GM23338 (cell line): ENCODE measurements at regions not wholly inside any gene's neighbourhood (a gene's known extent, or its start where the extent isn't known, plus 50 kb on each side); places are given as distances from the start of the nearest gene placed in this dataset.

ENCODE experiments used
- ATAC-seq: fragments of 200-7000 bp; cut with Tn5 transposase; 3 replicates; pipeline ENCODE4 v1.9.1; 2020
- DNase-seq: peaks from one replicate; pipeline ENCODE4 v3.0.0-alpha.2; 2015; ENCODE audit warnings: low spot score
- H2AFZ ChIP-seq: fragments of 200-600 bp; sonication (generic); 2 replicates; pipeline ENCODE4 v1.8.0; 2016; ENCODE audit warnings: antibody characterized with exemption, mild to moderate bottlenecking, moderate library complexity
- H3F3A ChIP-seq: fragments of 200-600 bp; sonication (generic); replicated peaks from 2 replicates; pipeline ENCODE4 v1.8.0; 2017; ENCODE audit warnings: antibody characterized with exemption, mixed run types, low read depth
- H3K27ac ChIP-seq: fragments of 200-600 bp; sonication (generic); 2 replicates; pipeline ENCODE4 v1.6.1; 2016; ENCODE audit warnings: low read depth
- H3K27me3 ChIP-seq: fragments of 200-600 bp; sonication (generic); 2 replicates; pipeline ENCODE4 v1.8.0; 2016; ENCODE audit warnings: mild to moderate bottlenecking, mixed run types, moderate library complexity; ENCODE audit not compliant: insufficient read depth
- H3K36me3 ChIP-seq: fragments of 200-600 bp; sonication (generic); 2 replicates; pipeline ENCODE4 v1.8.0; 2016; ENCODE audit warnings: mild to moderate bottlenecking; ENCODE audit not compliant: insufficient read depth
- H3K4me1 ChIP-seq: fragments of 200-600 bp; sonication (generic); 2 replicates; pipeline ENCODE4 v1.8.0; 2016; ENCODE audit warnings: mild to moderate bottlenecking, moderate library complexity; ENCODE audit not compliant: insufficient read depth
- H3K4me2 ChIP-seq: fragments of 200-600 bp; sonication (generic); 2 replicates; pipeline ENCODE4 v1.7.1; 2017; ENCODE audit warnings: mixed run types
- H3K4me3 ChIP-seq: fragments of 200-600 bp; sonication (generic); 2 replicates; pipeline ENCODE4 v1.6.1; 2016; ENCODE audit warnings: mixed run types
- H3K79me2 ChIP-seq: fragments of 200-600 bp; sonication (generic); replicated peaks from 2 replicates; pipeline ENCODE4 v1.8.0; 2017; ENCODE audit warnings: mild to moderate bottlenecking; ENCODE audit not compliant: insufficient read depth
- H3K9me2 ChIP-seq: fragments of 200-600 bp; sonication (generic); 2 replicates; pipeline ENCODE4 v1.8.0; 2017; ENCODE audit not compliant: insufficient read depth
- H4K20me1 ChIP-seq: fragments of 200-600 bp; sonication (generic); replicated peaks from 2 replicates; pipeline ENCODE4 v1.8.0; 2017; ENCODE audit warnings: mild to moderate bottlenecking; ENCODE audit not compliant: insufficient read depth
- H3K27ac Mint-ChIP-seq: 2 replicates; pipeline ENCODE4 v1.8.0; 2020; ENCODE audit warnings: inconsistent platforms, mild to moderate bottlenecking, moderate library complexity, mixed read lengths
- H3K27me3 Mint-ChIP-seq: 3 replicates; pipeline ENCODE4 v1.8.0; 2022; ENCODE audit warnings: low read depth, mild to moderate bottlenecking, moderate library complexity, mixed read lengths, inconsistent platforms; ENCODE audit not compliant: insufficient read depth, poor library complexity
- H3K36me3 Mint-ChIP-seq: 3 replicates; pipeline ENCODE4 v1.8.0; 2021; ENCODE audit warnings: low read depth, mild to moderate bottlenecking, inconsistent platforms, moderate library complexity, mixed read lengths
- H3K4me1 Mint-ChIP-seq: 3 replicates; pipeline ENCODE4 v1.8.0; 2020; ENCODE audit warnings: mild to moderate bottlenecking, inconsistent platforms, mixed read lengths
- H3K4me3 Mint-ChIP-seq: 3 replicates; pipeline ENCODE4 v1.8.0; 2021; ENCODE audit warnings: moderate library complexity, mild to moderate bottlenecking, inconsistent platforms, mixed read lengths
- H3K9me3 Mint-ChIP-seq: 3 replicates; pipeline ENCODE4 v1.8.0; 2020; ENCODE audit warnings: moderate library complexity, mild to moderate bottlenecking, inconsistent platforms, mixed read lengths
- CREB1 ChIP-seq: fragments of 250-450 bp; sonication (Bioruptor Pico); IDR thresholded peaks from 2 replicates; pipeline ENCODE4 v1.5.0; 2020; ENCODE audit warnings: low read depth, mild to moderate bottlenecking, moderate library complexity
- CTCF ChIP-seq, 2 experiments: fragments of 200-600 bp in 1 of 2; sonication (generic) in 1 of 2; conservative IDR thresholded peaks; 2 replicates each; pipeline versions ENCODE4 v1.5.1 to v1.6.1; 2016 to 2017; ENCODE audit warnings: antibody characterized with exemption in 2 of 2, low read depth in 2 of 2, mild to moderate bottlenecking in 2 of 2, moderate library complexity in 1 of 2
- ETS1 ChIP-seq: IDR thresholded peaks from 2 replicates; pipeline ENCODE4 v1.6.1; 2016; ENCODE audit warnings: antibody characterized with exemption
- EZH2 ChIP-seq: fragments of 200-600 bp; sonication (generic); IDR thresholded peaks from one replicate; pipeline ENCODE4 v1.8.0; 2017; ENCODE audit warnings: antibody characterized with exemption, mild to moderate bottlenecking, low read depth; ENCODE audit not compliant: unreplicated experiment
- EZH2phosphoT487 ChIP-seq: fragments of 200-600 bp; sonication (generic); IDR thresholded peaks from one replicate; pipeline ENCODE4 v1.8.1; 2018; ENCODE audit warnings: antibody characterized with exemption; ENCODE audit not compliant: unreplicated experiment
- JUNB ChIP-seq: IDR thresholded peaks from one replicate; pipeline ENCODE4 v1.6.1; 2016; ENCODE audit warnings: antibody characterized with exemption; ENCODE audit not compliant: unreplicated experiment
- NANOG ChIP-seq: IDR thresholded peaks from 2 replicates; pipeline ENCODE4 v1.6.1; 2016; ENCODE audit warnings: antibody characterized with exemption, borderline replicate concordance
- POLR2AphosphoS5 ChIP-seq: IDR thresholded peaks from 2 replicates; pipeline ENCODE4 v1.6.1; 2016; ENCODE audit warnings: antibody characterized with exemption, low read depth
- REST ChIP-seq: IDR thresholded peaks from one replicate; pipeline ENCODE4 v1.6.1; 2018; ENCODE audit warnings: antibody characterized with exemption; ENCODE audit not compliant: unreplicated experiment
- STAT1 ChIP-seq: IDR thresholded peaks from one replicate; pipeline ENCODE4 v1.6.1; 2016; ENCODE audit warnings: antibody characterized with exemption; ENCODE audit not compliant: unreplicated experiment
- ZNF114 ChIP-seq: fragments of 250-450 bp; sonication (Bioruptor Pico); IDR thresholded peaks from 2 replicates; pipeline ENCODE4 v1.5.0; 2020; ENCODE audit warnings: mild to moderate bottlenecking, moderate library complexity
- ZNF331 ChIP-seq: fragments of 250-450 bp; sonication (Bioruptor Pico); IDR thresholded peaks from 2 replicates; pipeline ENCODE4 v1.5.0; 2020; ENCODE audit warnings: low read depth, mild to moderate bottlenecking, moderate library complexity
- TF ChIP-seq, protein P1 (sequence below): fragments of 250-450 bp; sonication (Bioruptor Pico); IDR thresholded peaks from 2 replicates; pipeline ENCODE4 v1.5.0; 2020; ENCODE audit warnings: mild to moderate bottlenecking, moderate library complexity

- H3K9me3 Mint-ChIP-seq, result no peaks in the 10 kb centered on the region
- TF ChIP-seq CREB1 (CRISPR knock-in tag), result no peak
- TF ChIP-seq POLR2AphosphoS5, result no peak
- TF ChIP-seq EZH2phosphoT487, result no peak
- no peak for TF ChIP-seq NANOG
- TF ChIP-seq ETS1, result no peak
- TF ChIP-seq STAT1, result no peak
- no peak for TF ChIP-seq ZNF114 (CRISPR knock-in tag)
- TF ChIP-seq EZH2, result no peak
- TF ChIP-seq, protein P1, sequence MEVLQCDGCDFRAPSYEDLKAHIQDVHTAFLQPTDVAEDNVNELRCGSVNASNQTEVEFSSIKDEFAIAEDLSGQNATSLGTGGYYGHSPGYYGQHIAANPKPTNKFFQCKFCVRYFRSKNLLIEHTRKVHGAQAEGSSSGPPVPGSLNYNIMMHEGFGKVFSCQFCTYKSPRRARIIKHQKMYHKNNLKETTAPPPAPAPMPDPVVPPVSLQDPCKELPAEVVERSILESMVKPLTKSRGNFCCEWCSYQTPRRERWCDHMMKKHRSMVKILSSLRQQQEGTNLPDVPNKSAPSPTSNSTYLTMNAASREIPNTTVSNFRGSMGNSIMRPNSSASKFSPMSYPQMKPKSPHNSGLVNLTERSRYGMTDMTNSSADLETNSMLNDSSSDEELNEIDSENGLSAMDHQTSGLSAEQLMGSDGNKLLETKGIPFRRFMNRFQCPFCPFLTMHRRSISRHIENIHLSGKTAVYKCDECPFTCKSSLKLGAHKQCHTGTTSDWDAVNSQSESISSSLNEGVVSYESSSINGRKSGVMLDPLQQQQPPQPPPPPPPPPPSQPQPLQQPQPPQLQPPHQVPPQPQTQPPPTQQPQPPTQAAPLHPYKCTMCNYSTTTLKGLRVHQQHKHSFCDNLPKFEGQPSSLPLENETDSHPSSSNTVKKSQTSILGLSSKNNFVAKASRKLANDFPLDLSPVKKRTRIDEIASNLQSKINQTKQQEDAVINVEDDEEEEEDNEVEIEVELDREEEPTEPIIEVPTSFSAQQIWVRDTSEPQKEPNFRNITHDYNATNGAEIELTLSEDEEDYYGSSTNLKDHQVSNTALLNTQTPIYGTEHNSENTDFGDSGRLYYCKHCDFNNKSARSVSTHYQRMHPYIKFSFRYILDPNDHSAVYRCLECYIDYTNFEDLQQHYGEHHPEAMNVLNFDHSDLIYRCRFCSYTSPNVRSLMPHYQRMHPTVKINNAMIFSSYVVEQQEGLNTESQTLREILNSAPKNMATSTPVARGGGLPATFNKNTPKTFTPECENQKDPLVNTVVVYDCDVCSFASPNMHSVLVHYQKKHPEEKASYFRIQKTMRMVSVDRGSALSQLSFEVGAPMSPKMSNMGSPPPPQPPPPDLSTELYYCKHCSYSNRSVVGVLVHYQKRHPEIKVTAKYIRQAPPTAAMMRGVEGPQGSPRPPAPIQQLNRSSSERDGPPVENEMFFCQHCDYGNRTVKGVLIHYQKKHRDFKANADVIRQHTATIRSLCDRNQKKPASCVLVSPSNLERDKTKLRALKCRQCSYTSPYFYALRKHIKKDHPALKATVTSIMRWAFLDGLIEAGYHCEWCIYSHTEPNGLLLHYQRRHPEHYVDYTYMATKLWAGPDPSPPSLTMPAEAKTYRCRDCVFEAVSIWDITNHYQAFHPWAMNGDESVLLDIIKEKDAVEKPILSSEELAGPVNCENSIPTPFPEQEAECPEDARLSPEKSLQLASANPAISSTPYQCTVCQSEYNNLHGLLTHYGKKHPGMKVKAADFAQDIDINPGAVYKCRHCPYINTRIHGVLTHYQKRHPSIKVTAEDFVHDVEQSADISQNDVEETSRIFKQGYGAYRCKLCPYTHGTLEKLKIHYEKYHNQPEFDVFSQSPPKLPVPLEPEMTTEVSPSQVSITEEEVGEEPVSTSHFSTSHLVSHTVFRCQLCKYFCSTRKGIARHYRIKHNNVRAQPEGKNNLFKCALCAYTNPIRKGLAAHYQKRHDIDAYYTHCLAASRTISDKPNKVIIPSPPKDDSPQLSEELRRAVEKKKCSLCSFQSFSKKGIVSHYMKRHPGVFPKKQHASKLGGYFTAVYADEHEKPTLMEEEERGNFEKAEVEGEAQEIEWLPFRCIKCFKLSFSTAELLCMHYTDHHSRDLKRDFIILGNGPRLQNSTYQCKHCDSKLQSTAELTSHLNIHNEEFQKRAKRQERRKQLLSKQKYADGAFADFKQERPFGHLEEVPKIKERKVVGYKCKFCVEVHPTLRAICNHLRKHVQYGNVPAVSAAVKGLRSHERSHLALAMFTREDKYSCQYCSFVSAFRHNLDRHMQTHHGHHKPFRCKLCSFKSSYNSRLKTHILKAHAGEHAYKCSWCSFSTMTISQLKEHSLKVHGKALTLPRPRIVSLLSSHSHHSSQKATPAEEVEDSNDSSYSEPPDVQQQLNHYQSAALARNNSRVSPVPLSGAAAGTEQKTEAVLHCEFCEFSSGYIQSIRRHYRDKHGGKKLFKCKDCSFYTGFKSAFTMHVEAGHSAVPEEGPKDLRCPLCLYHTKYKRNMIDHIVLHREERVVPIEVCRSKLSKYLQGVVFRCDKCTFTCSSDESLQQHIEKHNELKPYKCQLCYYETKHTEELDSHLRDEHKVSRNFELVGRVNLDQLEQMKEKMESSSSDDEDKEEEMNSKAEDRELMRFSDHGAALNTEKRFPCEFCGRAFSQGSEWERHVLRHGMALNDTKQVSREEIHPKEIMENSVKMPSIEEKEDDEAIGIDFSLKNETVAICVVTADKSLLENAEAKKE (CRISPR knock-in tag), result no peak
- TF ChIP-seq ZNF331 (CRISPR knock-in tag), result no peak
- no peak for TF ChIP-seq REST
- no peak for TF ChIP-seq CTCF (conservative IDR thresholded peaks at IDR 0.05; ENCODE audit: low read depth in 2 of 2)
- TF ChIP-seq JUNB, result no peak
- peaks cover 10% of the 10 kb centered on the region for H3K9me2 ChIP-seq
- no peaks in the 10 kb centered on the region for H3K4me1 ChIP-seq
- H3K79me2 ChIP-seq, result no peaks in the 10 kb centered on the region
- no peak overlapping the region for H3K4me2 ChIP-seq
- no peak overlapping the region for H3K4me3 Mint-ChIP-seq
- no peak overlapping the region for H3K27ac ChIP-seq
- no peak overlapping the region for H3K4me3 ChIP-seq
- H3F3A ChIP-seq, result no peaks in the 10 kb centered on the region
- no peaks in the 10 kb centered on the region; the same call in 2 of the 3 replicates for H3K36me3 Mint-ChIP-seq
- no peaks in the 10 kb centered on the region for H4K20me1 ChIP-seq
- no peaks in the 10 kb centered on the region for H3K36me3 ChIP-seq
- no peaks in the 10 kb centered on the region for H3K27me3 ChIP-seq
- no peak overlapping the region for H2AFZ ChIP-seq
- peaks cover 9% of the 10 kb centered on the region for H3K4me1 Mint-ChIP-seq
- ATAC-seq (no peak), DNase-seq (no peak)
- H3K27me3 Mint-ChIP-seq, result peaks cover 4% of the 10 kb centered on the region
- no peak overlapping the region for H3K27ac Mint-ChIP-seq
These were observed 899.9 kb downstream of the C6orf118 start for GRCh38 chr6:164409309-164410009.
